NOMO-1 (cell line): ENCODE measurements at regions not wholly inside any gene's neighbourhood (a gene's known extent, or its start where the extent isn't known, plus 50 kb on each side); places are given as distances from the start of the nearest gene placed in this dataset.
A peak's percentile ranks its signal among the peaks of the same experiment; 100 is the strongest.

ENCODE experiments used
- DNase-seq, 2 experiments: peaks; one replicate each; lab custom pipeline; 2025; ENCODE audit not compliant: unreplicated experiment in 2 of 2; lab: John Stamatoyannopoulos, UW

DNA sequence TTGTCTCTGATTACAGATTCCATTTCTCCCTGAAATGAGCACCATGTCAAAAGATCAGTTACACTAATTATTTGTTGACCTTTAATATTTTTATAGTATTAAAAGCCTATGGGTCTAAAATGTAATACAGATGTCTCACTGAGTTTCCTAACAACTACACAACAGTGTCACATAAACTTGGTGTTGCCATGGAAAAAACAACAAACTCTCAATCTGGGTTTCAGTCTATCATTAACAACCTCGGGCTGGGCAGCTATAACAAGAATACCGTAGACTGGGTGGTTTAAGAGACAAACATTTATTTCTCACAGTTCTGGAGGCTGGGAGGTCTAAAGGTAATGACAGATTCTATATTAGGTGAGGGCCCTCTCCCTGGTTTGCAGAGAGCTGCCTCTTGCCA is 407.1 kb downstream of the HNRNPD start:
- no peak for DNase-seq

DNA sequence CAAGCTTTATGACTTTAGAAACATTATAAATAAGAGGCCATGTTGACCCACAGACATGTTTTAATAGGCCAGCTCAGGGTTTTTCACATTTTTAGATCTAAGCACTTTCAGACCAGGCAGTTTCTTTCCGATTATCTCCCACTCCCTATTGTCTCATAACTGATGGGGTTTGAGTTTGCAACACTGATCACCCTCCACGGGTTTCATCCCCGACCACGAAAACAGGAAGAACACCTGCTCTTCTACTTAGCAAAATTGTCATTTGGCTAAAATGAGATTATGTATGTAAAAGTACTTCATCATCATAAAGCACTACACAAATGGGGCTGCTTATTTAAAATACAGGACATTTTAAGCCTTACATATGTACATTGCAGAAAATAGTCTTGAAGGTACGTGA is 407.9 kb downstream of the HNRNPD start:
- DNase-seq, result no peak

DNA sequence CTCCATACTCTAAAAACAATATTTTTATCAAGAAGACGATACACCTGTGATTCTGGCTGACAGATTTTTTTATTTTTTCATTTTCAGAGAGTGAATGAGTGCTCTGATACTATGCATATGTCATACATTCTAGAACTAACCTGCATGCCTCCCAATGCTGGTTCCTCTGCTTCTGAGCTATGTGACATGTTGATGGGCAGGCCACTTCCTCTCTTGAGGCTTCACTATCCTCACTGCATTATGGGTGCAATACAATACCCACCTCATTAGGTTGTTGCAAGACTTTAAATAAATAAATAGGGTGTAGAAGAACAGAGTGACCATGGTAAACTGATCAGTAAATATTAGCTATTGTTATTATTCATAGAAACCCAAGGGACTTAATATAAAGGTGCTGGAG is 408.3 kb downstream of the HNRNPD start:
- DNase-seq, result no peak

DNA sequence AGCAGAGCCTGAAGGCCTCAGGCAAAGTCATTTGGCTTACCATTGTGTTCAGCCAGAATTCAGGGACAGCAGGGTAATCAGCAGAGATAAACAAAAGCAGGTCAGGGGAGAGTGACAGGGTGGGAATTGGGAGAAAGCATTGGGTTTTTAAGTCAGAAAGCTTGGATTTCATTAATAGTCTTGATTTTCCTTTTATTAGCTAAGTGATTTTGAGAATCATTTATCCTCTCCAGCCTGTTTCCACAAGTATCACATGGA is 410.1 kb downstream of the HNRNPD start:
- DNase-seq, result no peak

DNA sequence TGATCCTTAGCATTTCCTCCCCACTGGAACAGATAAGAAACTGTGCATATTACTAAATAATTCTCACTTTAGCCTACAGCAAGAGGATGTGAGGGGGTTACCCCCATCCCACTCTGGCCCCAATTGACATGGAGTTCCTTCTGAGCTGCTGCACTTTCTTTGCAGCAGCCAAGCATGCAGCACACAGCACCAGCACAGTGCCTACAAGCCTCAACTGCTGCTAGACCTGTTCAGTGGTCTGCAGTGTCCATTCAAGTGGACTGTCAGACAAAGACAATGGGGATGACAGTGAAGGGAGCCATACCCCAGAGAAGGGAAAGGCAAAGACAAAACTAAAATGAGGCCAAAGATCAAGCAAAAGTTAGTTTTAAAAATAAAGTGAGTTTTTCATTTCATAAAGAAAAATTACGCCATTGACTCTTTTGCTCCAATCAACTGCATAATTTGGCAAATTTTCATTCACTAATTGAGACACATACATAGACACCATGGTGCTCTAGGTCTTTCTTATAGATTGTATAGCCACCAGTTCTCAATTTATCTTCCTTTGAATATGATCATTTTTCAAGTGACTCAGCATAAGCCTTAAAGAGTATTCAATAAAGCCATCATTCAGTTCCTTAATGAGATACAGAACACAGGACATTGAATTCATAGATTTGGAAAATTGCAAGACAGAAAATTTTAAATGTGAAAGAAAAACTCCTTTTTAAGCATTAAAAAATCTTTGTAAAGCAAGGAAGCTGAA is 410.6 kb downstream of the HNRNPD start:
- DNase-seq, result no peak

DNA sequence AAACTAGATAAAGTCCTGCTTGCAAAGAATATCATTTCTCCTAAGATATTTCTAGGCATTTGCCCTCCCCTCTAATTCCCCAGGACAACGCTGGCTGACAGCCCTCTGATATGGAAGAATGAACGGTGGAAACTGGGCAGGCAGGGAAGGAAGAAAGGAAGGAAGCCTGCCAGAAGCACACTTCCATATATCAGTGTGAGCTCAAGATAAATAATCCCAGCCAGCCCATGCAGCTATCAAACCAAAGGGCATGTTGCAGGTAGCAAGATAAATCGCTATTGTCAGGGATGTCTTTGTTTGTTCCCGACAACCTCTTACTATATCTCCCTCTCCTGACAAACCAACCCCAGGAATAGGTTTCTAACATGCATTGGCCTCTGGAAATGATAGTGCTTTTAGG is 412.8 kb downstream of the HNRNPD start:
- no peak for DNase-seq

DNA sequence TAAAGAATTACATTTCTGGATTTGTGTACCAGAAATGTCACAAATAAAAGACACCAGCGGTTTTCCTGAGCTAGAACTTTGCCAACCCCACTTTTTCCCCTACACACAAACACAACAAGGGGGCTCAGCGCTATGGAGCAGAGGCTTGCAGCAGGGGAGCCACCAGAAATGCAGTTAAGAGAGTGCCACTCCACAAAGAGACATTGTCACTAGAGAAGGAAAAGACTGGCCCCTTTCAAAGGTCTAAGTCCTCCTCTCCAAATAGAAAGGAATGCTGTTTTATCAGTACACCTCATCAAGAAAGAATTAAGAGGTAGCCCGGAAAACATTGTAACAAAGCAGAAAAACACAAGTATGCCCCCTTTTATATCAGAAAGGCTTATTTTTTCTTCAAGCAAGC is 419.5 kb downstream of the HNRNPD start:
- DNase-seq, result no peak

DNA sequence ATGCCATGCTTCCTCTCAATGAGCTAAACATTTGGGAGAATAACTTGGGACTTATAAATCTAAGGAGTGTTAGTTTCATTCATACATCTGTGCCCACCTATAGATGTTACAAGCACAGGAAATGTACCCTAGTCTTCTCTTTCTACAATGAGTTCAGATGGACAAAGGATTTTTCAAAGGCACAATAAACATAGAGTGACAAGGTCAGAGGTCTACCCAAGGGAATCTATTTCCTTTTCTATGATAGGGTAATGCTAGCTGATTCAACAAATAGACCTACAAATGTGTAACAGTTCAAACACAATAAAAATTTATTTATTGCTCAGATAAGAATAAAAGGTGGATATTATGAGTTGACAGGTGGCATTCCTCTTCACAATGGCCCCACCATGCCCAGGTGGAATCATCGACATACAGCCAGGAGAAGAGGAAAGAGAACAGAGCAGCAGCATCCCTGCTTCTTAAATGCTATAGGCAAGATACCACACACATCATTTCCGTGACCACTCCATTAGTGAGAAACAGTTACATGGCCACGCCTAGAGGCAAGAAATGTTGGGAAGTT is 421.8 kb downstream of the HNRNPD start:
- DNase-seq, result no peak

DNA sequence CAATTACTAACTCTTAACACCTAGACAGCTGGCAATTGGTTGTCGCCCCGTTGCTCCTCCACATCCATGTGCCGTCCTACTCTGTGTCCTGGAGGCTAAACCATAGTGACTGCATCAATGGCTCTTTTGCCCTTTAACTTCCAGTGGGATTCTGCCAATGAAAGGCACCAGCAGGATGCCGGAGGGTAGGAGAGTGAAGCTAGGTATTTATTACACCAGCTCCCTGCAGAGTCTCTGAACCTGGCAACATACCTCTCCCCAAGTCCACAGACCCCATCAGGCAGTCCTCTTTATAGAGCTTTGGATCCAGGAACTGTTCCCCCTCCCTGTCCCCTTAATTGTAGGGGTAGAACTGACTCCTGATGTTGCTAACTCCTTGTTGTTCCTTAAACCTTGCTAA is 426.8 kb downstream of the HNRNPD start:
- no peak for DNase-seq

DNA sequence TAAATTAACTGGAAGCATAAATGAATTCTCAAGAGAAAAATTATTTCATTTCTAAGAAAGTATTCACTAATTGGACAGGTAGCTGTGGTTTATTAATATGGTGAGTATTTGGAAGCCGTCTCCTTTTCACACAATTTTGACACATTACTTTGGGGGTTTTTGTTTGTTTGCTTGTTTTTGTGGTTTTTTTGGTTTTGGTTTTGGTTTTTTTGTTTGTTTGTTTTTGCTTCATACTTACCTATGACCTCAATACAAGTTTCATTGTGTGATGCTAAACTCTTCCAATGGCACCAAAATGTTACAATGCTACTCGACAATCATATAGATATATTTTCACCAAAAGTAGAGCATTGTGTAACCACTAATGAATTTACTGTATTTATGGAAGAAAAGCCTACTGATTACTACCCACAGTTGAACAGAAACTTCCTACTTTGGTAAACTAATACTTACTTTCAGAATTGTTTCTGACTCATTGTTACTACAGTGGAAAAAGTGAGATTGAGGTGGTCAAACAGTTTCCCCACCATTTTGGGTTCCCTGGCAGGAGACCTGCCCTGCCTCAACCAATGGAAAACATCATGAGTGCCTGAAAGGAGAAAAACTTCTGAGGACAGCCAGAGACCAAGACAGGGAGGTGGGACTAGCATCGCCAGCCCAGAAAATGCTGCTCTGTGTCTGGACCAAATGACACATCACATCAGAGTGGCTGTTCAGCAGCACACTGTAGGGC is 443.1 kb downstream of the HNRNPD start:
- no peak for DNase-seq

DNA sequence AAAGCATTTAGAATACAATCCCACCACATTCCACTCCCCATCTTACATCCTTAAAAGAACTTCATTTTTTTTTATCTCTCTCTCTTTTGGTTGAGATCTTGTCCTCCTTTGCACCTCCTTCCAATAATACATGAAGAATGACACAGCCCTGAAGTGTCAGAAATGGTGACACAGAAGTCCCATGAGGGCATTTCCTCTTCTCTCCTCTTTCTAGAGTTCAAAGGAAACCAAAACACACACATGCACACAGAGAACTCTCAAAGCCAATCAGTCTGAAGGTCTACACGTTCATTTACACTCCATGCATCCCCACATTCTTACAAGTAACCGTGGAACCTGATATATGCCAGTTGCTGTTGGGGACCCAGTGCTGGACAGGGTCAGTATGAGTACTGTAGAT is 450.7 kb downstream of the HNRNPD start:
- no peak for DNase-seq

DNA sequence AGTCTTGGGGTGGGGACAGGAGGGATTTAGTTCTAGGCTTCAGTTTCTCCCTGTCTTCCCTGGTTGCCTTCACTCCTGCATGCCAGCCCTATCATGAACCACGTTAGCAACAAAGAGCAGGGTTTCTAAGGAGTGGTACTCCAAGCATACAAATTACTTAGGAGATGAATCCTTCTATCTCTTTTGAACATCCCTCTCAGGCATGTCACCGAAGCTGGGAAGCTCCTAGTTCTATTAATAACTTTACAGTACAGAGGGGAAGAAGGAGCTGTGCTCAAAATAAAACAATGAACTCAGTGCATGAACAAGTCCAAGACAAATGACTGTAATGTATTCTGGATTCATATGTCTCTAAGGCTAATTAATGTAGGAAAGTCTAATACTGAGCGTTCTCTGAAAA is 450.6 kb upstream of the RASGEF1B start:
- DNase-seq, result no peak

DNA sequence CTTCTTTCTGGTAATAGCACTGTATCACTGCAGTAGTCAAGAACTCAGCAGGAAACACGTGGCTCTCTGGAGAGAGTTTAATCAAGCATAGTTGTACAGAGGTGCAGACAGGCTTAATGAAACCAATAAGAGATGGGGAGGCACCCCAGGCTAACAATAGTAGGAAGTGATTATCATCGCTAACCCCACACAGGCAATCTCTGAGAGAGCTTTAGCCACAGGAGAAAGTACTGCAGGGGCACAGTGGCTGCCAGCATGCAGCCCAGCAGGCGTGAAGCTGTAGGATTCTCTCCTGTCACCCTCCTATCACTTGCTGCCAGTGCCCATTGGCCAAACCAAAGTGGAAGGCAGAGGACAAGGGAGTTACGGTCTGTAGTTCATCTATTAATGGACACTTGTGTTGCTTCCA is 450.0 kb upstream of the RASGEF1B start:
- no peak for DNase-seq

DNA sequence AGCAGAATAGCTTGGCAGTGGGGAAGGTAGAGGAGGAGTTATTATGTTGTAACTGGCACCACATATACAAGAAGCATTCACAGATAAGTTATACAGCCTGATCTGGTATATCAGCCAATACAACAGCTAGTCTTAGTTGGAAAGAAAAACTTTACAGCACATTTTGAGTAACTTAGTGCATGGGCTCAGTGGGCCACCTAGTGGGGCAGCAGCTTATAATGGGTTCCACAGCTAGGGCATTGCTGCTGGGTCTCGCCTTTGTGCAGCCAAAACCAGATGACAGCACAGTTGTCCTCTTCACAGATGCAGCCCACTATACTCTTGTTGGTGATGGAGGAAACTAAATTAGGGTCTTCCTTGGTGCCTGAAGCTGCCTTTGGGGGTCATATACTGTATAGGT is 448.1 kb upstream of the RASGEF1B start:
- no peak for DNase-seq

DNA sequence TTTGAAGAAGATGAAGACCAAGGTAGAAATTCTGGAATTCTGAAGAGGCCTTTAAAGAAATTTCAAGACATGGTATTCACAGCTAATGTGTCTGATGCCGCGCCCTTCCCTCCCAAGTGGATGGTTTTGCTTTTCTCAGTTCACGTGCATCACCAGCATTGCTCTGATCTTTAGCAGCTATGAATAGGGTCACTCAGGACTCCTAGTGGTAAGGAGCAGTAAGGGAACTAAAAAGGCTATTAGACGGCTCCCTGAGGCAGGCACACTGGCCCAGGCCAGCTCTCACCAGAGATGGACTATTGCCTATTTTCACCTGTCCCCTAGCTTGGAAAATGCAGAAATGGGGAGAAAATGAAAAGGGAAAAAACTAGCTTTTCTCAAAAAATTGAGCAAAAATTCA is 447.5 kb upstream of the RASGEF1B start:
- no peak for DNase-seq

DNA sequence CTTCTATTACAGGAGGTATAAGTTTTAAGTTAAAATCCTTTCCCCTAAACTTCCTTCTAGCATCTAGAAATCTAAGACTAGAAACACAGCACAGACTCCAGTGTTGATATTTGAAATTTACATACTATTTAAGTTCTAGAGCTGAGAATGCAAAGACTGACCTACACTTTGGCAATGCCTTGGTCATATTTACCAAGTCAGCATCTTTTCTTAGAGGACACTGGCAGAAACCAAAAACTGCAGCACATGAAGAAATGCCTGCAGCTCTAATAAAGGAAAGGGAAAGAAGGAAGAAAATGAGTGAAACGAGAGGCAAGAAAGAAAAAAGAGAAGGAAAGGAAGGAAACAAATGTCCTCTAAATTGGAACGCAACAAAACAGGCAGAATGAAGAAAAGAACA is 443.7 kb upstream of the RASGEF1B start:
- no peak for DNase-seq

DNA sequence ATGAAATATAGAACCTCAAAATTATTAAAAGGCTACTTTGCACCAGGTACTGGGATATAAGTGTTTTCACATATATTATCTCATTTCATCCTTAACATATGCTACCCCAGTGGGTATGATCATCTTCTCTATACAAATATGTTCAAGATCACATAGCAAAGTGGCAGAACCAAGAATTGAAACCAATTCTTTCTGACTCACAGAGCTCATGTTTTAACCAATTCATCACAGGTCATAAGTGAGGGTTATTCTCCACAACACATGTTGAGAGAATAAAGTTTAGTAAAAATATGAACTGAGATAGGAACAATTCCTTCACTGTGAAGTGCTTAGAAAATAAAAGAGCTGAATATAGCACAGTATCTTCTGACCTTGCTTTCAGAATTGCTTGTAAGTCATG is 442.9 kb upstream of the RASGEF1B start:
- no peak for DNase-seq

DNA sequence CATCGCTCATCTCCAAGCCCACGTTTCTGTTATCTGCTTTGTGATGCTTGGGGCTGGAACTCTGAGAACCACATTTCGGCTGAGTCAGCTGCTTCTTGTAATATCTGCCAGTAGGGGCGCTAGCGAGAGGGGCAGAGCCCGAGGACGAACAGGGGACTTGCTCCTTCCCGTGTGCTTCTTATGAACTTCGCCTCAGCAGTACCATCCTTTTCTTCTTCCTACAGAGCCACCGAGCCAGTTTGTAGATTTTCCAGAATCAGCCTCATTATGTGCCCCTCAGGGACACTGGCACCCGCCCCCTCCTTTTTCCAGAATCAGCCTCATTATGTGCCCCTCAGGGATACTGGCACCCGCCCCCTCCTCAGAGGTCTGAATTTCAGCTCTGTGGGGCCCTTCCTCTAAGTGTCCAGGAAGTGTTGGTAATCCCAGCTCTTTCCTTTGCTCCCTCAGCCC is 441.7 kb upstream of the RASGEF1B start:
- peak; percentile 42 to 48 for DNase-seq

DNA sequence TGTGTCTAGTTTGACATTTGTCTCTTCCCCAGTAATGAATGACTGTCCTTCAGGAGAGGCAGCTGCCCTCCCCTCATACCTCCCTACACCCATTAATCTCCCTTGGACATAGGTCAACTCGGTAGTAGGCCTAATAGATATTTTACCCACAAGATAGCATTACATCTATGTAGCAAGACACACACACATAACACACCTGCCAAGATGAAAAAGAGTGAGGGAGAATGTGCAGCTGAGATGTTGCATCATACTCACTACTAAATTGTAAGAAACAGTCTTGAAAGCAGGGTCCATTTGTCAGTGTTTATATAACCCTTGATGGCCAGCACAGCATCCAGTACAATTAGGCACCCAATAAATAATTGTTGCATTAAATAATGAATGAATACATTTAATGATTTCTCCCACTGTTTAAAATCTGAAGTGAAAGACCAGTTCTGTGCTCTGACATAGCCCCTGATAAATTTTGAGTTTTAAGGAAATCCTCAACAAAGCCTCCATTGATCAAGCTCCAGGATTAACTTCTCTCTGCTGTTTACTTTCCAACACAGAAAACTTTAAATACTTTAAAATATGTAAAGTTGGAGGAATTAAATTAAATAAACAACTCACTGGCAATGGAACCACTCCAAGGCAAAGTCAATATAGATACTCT is 440.8 kb upstream of the RASGEF1B start:
- DNase-seq, result no peak

DNA sequence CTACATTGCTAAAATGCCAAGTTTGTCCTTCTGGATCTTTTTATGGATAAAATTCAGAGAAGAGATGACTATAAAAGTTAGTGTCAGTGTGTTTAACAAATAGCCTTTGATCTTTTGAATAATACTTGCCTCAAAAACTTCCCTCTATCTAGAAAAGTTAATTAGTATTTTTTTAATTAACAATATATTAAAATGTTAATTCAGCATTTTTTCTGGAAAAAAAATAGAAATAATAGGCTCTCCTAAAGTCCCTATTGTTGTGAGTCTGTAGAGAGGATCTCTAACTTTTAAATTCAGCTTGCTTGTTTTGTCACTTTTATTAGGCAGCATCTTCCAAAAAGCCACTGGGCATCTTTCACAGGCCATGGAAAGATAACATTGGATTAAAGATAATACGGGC is 435.2 kb upstream of the RASGEF1B start:
- no peak for DNase-seq

DNA sequence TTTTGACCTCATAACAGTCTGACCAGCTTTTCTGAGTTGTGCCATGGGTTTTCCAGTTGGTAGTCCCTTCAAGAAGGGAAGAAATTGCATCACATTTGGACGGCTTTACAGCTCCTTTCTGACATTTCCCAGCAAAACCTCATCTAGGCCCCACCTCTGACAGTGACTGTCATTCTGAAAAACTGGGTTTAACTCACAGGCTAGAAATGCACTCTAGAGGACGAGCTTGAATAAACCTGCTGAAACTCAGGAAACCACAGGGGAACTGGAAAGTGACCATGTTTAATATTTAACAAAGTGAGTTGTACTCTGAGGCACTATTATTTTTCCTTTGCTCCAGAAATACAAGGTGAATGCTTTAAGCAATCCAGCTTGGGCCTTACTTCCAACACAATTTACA is 434.3 kb upstream of the RASGEF1B start:
- DNase-seq, result no peak

DNA sequence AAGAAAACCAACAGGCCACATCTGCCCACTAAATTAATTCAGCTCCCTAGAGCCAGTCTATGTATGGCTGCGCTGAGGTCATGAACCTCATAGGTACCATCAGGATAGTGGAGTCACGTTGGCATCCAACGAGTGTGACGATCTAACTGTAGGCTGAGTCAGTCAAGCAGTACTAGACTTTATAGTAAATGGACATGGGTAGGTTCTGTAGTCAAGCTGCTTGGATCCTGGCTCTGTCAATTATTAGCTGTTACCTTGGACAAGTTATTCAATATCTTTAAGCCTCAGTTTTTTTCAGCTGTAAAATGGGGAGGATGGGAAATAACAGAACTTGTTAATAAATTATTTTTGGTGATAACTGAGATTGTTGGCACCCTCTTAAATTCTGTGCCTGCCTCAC is 432.4 kb upstream of the RASGEF1B start:
- no peak for DNase-seq
